GM19455 (cell line): ENCODE measurements at regions not wholly inside any gene's neighbourhood (a gene's known extent, or its start where the extent isn't known, plus 50 kb on each side); places are given as distances from the start of the nearest gene placed in this dataset.

ENCODE experiments used
- ATAC-seq: cut with Tn5 transposase; IDR thresholded peaks from one replicate; pipeline ENCODE4 v1.9.1; 2021; ENCODE audit not compliant: unreplicated experiment

DNA sequence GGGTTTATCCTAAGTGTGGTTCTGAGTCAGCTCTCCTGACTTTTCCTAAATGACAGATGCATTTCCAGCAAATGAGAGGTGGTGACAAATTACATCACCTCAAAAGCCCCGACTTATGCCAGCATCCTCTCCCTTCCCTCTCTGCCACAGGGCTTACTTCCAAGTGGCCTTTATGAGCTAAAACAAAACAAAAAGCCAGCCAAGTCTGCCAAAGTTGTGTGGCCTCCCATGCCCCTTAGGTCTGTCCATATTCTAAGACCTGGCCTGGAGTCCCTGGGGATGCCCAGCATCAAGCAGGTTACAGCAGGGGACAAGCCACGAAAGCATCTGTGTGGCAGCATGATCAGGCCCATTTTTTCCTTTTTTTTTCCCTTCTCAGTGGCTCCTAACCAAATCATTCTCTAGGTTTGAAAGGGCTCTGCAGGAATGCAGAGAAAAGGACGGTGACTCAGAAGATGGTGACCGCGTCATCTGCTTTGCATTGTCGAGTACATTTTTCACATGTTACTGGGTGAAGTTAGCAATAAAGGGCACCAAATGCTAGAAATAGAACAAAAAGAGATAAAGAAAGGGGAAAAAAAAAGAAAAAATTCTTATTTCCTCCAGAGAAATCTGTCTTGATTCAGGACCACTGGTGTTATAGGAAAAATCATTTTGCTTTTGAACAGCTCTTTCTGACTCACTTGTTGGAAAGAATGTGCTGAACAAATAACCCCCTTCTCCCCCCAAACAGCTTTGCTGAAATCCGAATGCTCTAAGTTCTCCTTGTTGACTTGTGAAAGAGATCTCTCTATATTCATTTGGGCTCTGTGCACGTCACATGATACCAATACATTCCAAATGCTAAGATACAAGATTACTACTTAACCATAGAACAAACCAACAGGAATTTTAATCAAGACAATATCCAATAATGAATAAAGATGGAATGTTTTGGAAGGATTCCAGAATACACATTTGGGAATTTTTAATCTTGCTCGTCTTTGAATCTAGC lies 178.7 kb downstream of the EN1 start:
- ATAC-seq, result no peak

DNA sequence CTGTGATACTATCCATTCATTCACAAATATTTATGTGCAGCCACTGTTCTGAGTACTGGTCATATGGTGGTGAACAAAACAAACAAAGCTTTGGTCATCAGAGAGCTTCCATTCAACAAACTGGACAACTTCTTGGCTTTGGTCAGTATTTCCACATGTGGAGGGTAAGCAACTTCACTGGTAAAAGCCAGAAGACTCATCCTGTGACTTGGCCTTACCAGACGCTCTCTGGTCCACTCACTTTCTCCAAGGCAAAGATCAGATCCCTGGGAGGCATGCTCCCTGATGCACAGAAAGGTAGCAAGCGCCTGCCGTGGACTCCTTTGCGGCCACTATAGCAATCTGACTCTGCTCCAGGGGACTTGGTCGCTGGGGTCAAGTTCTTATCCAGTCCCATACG lies 179.5 kb downstream of the EN1 start:
- no peak for ATAC-seq

DNA sequence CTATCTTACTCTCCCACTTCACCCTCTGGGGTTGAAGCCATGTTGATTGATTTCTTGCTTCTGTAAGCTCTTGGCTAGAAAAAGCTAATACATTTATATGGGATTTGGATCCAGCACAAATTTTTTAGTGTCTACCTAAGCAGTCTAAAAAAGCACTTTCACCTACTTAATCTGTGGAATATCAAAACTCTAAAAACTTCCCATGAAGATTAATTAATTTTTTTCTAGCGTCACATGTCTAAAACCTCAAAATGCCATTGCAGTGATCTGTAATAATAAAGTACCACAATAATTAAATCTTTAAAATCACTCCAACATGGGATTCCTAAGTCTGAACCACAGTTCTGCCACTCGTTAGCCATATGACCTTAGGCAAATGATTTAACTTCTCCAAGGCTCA lies 180.1 kb downstream of the EN1 start:
- no peak for ATAC-seq

DNA sequence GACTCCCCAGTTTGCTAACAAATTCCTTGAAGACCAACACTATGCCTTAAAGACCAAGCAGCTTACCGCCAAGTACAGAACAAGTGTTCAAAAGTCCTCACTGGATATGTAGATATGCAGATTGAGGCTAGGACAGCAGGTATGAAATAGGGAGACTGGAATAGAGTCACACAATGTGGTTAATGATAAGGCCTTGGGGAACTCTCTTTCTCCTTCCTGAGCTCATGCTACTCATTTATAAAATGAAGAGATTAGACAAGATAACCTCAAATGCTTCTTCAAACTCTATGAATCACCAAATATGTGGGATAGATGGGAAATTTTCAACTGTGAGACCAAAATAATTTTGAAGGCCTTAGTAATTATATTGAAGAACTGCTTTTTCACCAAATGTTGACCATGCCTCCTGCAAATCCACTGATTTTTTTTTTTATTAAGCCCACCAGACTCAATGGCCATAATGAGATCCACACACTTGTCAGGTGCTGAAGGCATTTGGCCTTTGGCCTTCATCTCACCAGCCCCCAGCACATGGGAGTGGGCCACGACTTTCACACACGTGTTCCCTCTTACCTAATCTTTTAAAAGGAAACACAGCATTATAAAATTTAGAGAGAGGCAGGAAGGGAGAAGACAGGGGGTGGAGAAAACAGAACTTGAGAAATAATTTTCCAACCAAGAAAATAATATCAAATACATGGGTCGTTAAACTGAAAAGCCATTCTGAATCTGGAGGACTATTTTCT lies 181.5 kb downstream of the EN1 start:
- no peak for ATAC-seq

DNA sequence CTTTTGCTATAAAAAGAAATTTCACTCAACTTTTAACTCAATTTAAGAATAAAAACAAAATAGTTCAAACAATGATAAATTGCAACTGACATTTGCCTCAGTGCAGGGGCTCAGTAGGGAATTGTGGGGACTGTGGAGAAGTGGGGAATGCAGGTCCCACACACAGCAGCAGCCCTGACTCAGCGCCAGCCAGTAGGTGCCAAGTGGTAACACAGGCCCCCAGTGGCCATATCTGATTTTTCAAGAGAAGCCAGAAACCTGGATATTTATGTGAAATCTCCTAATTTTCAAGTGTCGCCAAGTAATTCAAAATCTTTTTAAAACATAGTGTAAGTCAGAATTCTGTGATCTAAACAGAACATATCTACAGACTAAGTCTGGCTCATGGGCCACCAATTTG lies 186.3 kb downstream of the EN1 start:
- ATAC-seq, result no peak

DNA sequence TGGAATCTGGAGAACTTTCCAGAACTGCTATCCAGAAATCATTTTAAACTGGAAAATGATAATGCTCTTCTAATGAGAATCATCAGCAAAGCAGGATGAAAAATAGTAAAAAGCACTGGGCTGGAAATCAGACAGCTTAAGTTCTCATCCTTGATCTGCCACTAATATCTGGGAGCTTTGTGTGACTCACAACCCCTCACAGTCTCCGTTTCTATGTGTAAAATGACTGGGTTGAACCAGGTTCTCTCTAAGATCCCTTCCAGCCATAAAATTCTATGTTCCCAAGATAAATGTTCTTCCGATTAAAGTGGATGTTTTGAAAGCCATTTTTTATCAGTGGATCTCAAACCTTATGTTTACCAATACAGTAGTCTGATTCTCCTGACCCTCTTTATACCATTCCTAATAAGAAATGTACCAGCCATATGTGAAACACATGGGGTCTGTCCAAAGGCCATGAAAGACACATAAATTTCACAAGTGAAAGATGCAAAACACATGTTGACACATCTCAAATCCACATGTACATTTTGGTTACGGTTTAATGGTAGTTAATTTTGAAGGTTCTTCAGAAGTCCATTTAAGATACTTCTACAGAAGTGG lies 188.8 kb downstream of the EN1 start:
- ATAC-seq, result no peak

DNA sequence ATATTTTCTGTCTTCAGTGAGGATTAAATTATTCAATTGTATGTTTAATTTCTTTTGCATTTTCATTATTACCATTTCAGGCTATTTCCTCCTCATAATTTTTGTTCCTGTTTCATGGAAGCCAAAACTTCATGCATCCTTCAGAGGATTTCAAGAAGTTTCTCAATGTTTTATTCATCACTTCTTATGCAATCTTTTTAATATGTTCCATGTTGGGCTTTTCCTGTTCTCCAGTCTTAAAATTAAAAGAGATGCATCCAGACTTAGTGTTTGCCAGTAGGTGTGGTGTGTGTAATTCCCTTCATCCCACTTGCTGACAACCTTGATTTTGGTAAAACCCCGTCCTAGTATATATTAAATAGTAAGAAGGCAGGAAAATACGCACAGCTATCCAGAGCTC lies 190.0 kb downstream of the EN1 start:
- no peak for ATAC-seq

DNA sequence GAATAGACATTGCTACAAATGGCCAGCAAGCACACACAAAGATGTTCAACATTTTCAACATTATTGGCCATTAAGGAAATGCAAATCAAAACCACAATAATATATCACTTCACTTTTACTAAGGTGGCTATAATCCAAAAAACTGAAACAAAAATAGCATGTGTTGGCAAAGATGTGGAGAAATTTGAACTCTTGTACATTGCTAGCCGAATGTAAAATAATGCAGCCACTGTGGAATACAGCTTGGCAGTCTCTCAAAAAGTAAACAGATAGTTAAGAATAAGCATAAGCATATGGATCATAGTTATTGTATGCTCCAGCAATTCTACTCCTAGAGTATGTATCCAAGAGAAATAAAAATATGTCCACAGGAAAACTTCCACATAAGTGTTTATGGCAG lies 192.5 kb downstream of the EN1 start:
- ATAC-seq, result no peak

DNA sequence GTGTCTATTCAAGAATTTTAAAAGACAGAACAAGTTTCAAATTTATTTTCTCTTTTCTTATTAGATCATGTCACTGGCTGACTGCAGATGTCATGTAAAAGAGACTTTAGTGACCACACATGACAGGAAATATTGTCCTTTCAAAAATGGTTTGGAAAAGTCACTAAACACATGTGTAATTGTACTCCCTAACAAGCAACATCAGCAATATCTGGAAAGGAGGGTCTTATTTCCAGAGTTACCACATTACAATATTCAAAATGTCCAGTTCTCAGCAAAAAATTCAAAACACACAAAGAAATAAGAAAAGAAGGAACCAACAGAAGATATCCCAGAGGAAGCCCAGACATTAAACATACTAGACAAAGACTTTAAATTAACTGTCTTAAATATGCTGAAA lies 197.1 kb downstream of the EN1 start:
- ATAC-seq, result no peak

DNA sequence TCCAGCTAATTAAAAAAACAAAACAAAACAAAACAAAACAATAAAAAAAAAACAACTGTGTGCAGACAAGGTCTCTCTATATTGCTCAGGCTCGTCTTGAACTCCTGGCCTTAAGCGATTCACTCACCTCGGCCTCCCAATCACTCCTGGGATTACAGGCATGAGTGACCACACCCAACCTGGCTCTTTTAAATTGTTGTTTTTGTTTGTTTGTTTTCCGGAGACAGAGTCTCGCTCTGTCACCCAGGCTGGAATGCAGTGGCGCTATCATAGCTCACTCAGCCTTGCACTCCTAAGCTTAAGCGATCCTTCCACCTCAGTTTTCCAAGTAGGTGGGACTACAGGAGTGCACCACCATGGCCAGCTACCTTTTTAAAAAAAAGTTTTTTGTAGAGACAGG lies 201.6 kb downstream of the EN1 start:
- no peak for ATAC-seq

DNA sequence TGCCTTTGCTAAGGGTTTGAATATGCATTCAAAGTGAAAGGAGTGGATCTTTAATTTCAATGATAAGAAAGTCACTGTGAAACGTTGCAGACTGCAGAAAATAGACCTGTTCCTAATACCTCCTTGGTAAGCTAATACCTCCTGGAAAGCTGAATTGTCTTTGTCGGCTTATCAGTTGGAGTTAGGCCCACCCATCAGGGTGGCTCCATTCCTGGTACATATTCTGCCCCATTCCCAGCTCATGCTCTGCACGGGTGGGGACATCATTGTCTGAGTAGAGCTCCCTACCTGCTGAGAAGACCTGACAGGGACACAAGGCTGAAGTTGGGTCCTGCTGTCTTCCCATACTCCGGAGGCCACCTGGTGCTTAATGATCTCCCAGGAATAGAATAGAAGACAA lies 203.3 kb downstream of the EN1 start:
- no peak for ATAC-seq

DNA sequence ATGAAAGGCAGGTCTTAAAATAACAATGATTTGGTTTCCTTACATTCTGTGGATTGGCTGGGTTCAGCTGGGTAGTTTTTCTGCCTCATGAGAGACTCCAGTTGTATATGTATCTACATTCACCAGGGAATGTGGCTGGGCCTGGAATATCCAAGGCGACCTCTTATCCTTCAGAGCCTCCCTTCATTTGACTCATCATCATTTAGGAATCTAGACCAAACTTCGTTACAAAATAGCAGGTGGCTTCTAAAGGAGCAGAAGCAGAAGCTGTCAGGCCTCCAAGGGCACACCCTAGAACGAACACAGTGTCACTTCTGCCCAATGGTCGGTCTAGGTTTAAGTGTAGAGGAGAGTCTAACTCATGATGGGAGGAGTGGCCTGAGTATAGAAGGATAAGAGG lies 204.2 kb downstream of the EN1 start:
- no peak for ATAC-seq

DNA sequence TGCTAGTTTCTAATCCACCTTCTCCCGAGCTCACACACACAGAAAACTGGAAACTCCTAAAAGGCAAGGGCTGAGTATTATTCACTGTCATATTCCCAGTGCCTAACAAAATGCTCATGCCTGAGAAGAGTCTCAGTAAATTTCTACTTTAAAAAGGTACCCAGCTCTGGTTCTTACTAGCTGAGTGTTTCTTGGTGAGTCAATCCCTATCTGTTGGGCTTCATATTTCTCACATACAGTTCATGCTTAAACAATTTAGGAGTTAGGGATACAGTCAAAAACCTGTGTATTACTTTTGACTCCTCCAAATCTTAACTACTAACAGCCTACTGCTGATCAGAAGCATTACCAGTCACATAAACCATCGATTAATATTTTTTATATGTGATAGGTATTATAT lies 204.9 kb downstream of the EN1 start:
- ATAC-seq, result no peak

DNA sequence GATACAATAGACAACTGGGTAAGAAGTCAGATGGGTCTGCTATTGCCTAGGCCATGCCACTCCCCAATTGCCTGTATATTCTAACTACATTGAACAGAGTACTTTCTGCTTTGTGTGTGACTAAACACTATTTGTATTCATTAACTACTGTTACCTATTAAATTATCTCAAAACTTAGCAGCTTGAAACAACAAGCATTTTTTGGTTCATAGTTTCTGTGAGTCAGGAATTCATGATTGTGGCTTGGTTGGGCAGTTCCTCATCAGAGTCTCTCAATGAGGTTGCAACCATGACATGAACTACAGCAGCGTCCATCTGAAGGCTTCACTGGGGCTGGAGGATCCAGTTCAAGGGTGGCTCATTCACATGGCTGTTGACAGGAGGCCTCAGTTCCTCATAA lies 205.7 kb downstream of the EN1 start:
- ATAC-seq, result no peak

DNA sequence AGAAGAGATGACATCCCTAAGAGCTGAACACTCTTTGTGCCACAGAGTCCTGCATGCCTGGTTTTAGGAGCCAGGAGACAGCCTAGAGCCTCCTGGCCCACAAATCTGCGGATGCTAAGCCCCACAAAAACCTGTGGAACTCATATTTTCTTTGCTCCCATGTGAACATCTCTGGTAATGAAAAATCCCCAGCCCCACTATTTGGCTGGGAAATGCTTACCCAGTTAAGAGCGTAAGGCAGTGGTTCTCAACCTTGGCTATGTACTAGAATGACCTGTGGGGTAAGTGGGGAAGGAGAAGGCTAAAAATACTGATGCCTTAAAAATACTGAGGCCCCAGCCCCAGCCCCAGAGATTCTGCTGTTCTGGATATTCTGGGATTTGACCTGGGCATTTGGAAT lies 208.1 kb downstream of the EN1 start:
- ATAC-seq, result no peak

DNA sequence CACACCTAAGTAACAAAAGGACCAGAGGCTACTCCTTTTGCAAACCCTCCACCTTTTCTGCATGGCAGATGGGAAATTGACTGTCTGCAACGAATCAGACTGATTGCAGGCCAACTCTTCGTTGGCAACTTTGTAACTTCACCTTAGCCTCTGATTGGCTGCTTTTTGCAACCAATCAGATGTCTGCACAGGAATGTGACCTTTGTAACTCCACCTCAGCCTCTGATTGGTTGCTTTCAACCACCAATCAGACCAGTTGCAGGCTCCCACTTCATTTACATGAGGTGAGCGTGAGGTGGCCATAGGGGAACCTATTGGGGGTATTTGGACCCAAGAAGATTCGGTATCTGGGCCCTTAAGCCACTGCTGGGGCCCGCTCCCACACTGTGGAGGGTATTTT lies 209.0 kb downstream of the EN1 start:
- no peak for ATAC-seq

DNA sequence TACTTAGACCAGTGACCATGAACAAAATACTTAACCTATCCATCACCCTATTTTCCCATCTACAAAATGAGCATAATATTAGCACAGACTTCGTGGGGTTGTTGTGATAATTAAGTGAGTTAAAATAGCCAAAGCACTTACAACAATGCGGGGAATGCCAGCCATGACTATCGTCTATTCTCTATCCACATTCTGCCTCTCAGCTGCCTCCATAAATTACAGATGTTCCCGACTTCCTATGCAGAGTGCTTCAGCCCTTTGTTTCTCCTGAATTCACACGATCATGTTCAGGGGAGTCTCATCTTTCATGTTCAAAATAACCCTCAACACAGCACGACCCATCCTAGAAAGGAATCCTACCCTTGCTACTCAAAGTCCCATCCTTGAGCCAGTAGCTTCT lies 211.6 kb downstream of the EN1 start:
- ATAC-seq, result no peak

DNA sequence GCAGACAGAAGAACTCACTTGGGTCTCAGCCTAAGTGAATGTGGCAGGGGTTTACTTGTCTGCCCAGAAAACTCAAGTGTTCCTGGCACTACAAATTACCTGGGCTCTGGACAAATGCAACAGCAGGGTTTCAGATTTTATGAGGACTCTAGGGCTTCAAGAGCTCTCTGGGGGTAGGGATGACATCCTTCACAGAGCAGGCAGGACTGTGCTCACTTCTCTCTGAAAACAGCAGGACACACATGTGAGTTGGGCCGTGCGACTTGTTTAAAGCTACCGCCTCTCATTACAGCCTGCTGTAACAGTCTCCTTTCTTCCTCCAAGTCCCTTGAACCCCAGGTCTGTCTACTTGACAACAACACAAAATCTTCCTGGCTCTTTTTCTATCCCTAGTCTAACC lies 212.6 kb downstream of the EN1 start:
- ATAC-seq, result no peak

DNA sequence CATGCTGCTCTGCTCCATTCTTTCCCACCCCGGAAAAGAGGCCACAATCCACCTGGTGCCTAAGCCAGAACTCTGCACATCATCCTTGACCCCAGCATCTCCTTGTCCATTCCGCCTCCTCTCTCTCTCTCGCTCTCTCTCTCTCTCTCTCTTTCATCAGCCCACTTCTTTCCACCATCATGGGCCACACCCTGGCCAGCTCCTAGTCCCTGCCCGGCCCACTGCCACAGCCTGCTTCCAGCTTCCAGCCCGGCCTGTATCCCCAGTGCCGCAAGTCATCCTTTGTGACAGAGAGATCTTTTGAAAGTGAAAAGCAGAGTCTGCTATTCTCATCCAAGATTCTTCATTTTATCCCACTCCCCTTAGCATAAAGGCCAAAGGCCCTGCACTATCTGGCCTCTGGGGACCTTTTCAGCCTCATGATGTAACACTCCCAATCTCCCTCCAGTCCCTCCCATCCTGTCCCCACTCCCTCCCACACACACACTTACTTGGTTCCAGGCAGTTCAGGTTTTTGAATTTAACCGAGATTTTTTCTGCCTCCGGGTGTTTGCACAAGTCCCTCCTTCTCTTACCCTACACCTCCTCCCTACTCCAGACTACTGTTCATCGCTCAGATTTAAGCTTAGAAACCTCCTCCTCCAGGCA lies 214.0 kb downstream of the EN1 start:
- no peak for ATAC-seq

DNA sequence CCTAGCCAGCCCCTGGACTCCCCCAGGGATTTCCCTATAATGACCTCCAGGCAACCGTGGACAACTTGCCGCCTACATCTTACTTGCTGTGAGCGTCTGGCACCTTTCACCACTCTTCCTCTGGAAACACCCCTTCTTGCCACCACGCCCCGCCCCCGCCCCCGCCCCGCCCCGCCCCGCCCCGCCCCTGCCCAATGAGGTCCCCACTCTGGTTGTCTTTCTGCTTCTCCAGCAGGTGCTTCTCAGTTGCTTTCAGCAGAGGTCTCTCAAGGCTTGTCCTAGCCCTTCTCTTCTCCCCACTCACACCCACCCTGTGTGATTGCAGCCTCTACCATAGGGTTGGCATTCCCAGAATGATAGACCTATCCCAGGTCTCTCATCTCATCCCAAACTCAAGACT lies 214.5 kb downstream of the EN1 start:
- no peak for ATAC-seq

DNA sequence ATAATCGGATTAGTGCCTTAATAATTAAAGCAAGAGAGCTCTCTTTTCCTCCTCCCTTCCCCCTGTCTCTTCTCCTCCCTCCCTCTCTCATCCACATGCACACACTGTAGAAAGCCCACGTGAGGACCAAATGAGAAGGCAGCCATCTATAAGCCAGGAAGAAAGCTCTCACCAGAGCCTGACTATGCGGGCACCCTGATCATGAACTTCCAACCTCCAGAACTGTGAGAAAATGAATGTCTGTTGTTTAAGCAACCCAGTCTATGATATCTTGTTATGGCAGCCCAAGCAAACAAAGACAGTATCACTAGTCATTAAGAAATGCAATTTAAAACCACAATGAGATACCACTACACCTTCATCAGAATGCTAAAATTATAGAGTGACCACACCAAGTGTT lies 220.3 kb downstream of the EN1 start:
- ATAC-seq, result no peak
